ENCODE measurements at regions not wholly inside any gene's neighbourhood (a gene's known extent, or its start where the extent isn't known, plus 50 kb on each side); places are given as distances from the start of the nearest gene placed in this dataset.

DNA sequence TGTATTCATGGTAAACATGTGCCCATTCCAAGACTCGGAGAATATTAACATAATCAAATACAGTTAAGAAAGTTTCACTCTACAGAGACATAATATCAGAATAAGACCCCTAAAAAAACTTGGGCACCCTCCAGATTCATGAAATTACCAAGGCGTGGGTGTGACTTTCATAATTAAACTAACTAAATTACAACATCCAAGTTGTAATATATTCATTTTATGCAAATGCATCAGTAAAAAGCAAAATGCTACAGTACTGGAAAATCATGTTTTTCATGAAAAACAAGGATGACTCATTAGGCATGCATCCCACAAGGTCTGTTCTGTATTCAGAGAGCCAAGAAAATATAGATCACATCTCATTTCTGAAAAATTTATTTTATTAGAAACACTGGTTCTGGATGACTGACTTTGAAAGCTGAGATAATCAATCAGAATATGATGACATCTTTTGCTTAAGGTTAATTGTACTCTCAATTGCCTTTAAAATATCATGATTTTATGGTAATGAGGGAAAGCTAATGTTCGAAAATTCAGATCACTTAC is 248.8 kb upstream of the SMIM30 start:
- Histone ChIP-seq H3K27me3 (ENCODE audit: control insufficient read depth in 3 of 3, insufficient read depth in 3 of 3, low read length in 2 of 3) (no peaks in the 10 kb centered on the region), H3K4me1 (ENCODE audit: control insufficient read depth in 5 of 5, insufficient read depth in 5 of 5, low read length in 5 of 5) (no peaks in the 10 kb centered on the region), H3K9ac (ENCODE audit: insufficient read depth in 1 of 2, low read length in 2 of 2) (no peak overlapping the region), H3K36me3 (ENCODE audit: control insufficient read depth in 4 of 4, insufficient read depth in 4 of 4, low read length in 4 of 4) (no peaks in the 10 kb centered on the region), H3K4me3 (no peak overlapping the region), H3K27ac (ENCODE audit: low read depth in 1 of 2, low read length in 1 of 2) (no peak overlapping the region), H3K9me3 (ENCODE audit: control insufficient read depth in 4 of 4, insufficient read depth in 3 of 4, low read length in 3 of 4) (no peaks in the 10 kb centered on the region)
- DNase-seq: no peak
- ATAC-seq (ENCODE audit: insufficient read depth, low FRiP score): no peak
- WGBS, 2 donors: 58 to 72% methylated on average over 3 of the region's 3 CpGs
- TF ChIP-seq, protein P1, sequence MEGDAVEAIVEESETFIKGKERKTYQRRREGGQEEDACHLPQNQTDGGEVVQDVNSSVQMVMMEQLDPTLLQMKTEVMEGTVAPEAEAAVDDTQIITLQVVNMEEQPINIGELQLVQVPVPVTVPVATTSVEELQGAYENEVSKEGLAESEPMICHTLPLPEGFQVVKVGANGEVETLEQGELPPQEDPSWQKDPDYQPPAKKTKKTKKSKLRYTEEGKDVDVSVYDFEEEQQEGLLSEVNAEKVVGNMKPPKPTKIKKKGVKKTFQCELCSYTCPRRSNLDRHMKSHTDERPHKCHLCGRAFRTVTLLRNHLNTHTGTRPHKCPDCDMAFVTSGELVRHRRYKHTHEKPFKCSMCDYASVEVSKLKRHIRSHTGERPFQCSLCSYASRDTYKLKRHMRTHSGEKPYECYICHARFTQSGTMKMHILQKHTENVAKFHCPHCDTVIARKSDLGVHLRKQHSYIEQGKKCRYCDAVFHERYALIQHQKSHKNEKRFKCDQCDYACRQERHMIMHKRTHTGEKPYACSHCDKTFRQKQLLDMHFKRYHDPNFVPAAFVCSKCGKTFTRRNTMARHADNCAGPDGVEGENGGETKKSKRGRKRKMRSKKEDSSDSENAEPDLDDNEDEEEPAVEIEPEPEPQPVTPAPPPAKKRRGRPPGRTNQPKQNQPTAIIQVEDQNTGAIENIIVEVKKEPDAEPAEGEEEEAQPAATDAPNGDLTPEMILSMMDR (IDR thresholded peaks at IDR 0.05; ENCODE audit: control extremely low read depth, extremely low read depth): no peak

DNA sequence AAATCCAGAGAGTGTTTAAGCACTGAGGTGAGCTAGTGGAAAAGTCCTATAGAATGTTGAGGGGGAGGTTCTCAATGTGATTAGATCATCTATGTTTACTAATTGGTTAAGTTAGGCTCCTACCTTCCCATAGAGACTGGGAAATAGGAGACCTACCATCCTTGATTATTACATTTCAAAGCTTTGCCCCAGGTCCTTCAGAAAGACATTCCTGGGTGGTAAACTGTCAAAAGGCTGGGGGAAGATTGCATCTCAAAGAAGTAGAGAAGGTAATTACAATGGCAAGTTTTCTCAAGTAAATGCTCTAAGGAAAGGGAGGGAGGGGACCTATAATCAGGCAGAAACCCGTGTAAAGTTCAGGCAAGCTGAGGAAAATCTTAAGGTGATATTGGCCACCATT is 247.8 kb upstream of the SMIM30 start:
- no peaks in the 10 kb centered on the region for H3K36me3 ChIP-seq (ENCODE audit: control insufficient read depth in 4 of 4, insufficient read depth in 4 of 4, low read length in 4 of 4)
- H3K27ac ChIP-seq (ENCODE audit: low read depth in 1 of 2, low read length in 1 of 2): no peak overlapping the region
- H3K9ac ChIP-seq (ENCODE audit: insufficient read depth in 1 of 2, low read length in 2 of 2): no peak overlapping the region
- no peak overlapping the region for H3K4me3 ChIP-seq
- DNase-seq (no peak), ATAC-seq (ENCODE audit: insufficient read depth, low FRiP score) (no peak)
- no peaks in the 10 kb centered on the region for H3K27me3 ChIP-seq (ENCODE audit: control insufficient read depth in 3 of 3, insufficient read depth in 3 of 3, low read length in 2 of 3)
- H3K9me3 ChIP-seq (ENCODE audit: control insufficient read depth in 4 of 4, insufficient read depth in 3 of 4, low read length in 3 of 4): no peaks in the 10 kb centered on the region
- no peaks in the 10 kb centered on the region for H3K4me1 ChIP-seq (ENCODE audit: control insufficient read depth in 5 of 5, insufficient read depth in 5 of 5, low read length in 5 of 5)
- TF ChIP-seq, protein P1 (IDR thresholded peaks at IDR 0.05; ENCODE audit: control extremely low read depth, extremely low read depth): no peak
- WGBS, 2 donors: 6 to 22% methylated on average over 1 of the region's 1 CpG

DNA sequence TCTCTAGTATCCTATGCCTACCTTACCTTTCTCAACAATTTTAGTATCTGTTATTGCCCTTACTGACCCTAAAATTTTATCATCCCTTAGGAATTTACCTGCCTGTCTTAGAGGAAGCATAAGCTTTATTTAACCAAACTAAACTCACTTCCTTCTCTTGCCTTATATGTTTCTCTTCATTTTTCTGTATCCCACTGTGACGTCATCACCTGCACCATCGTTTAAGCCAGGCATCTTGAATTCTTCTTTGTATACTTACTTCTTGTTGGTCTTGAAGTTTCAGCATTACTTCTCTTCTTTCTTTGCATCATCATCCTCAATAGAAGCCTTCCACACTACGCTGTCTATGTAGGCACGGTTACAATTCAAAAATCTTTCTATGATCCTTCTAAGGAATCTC is 231.0 kb upstream of the SMIM30 start:
- H3K27ac ChIP-seq (ENCODE audit: low read depth in 1 of 2, low read length in 1 of 2): no peak overlapping the region
- H3K4me1 ChIP-seq (ENCODE audit: control insufficient read depth in 5 of 5, insufficient read depth in 5 of 5, low read length in 5 of 5): no peaks in the 10 kb centered on the region
- TF ChIP-seq, protein P1 (IDR thresholded peaks at IDR 0.05; ENCODE audit: control extremely low read depth, extremely low read depth): no peak
- H3K27me3 ChIP-seq (ENCODE audit: control insufficient read depth in 3 of 3, insufficient read depth in 3 of 3, low read length in 2 of 3): no peaks in the 10 kb centered on the region
- H3K9ac ChIP-seq (ENCODE audit: insufficient read depth in 1 of 2, low read length in 2 of 2): no peak overlapping the region
- DNase-seq: no peak
- H3K4me3 ChIP-seq: no peak overlapping the region
- WGBS, 2 donors: 85 to 87% methylated on average over 4 of the region's 4 CpGs
- no peaks in the 10 kb centered on the region for H3K36me3 ChIP-seq (ENCODE audit: control insufficient read depth in 4 of 4, insufficient read depth in 4 of 4, low read length in 4 of 4)
- no peak for ATAC-seq (ENCODE audit: insufficient read depth, low FRiP score)
- H3K9me3 ChIP-seq (ENCODE audit: control insufficient read depth in 4 of 4, insufficient read depth in 3 of 4, low read length in 3 of 4): no peaks in the 10 kb centered on the region

DNA sequence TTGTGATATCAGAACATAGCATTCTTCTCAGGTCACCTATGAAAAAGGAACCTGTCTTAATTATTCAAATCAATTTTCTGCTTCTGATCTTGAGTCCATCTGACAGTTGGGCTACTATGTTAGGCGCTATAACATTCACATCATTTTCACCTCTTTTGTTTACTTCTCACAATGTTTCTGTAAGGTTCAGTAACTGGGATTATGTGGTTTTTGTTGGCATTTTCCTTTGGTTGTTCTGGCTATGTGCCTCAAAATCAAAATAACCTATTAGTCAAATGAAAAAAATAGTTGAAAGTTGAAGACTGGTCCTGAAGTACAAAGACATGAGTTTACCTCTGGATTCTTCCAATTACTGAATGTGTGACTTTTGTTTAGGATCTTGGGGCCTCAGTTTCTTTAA is 221.3 kb upstream of the SMIM30 start:
- no peaks in the 10 kb centered on the region for H3K27me3 ChIP-seq (ENCODE audit: control insufficient read depth in 3 of 3, insufficient read depth in 3 of 3, low read length in 2 of 3)
- TF ChIP-seq, protein P1 (IDR thresholded peaks at IDR 0.05; ENCODE audit: control extremely low read depth, extremely low read depth): no peak
- no peak overlapping the region for H3K27ac ChIP-seq (ENCODE audit: low read depth in 1 of 2, low read length in 1 of 2)
- no peaks in the 10 kb centered on the region for H3K4me1 ChIP-seq (ENCODE audit: control insufficient read depth in 5 of 5, insufficient read depth in 5 of 5, low read length in 5 of 5)
- ATAC-seq (ENCODE audit: insufficient read depth, low FRiP score): no peak
- H3K36me3 ChIP-seq (ENCODE audit: control insufficient read depth in 4 of 4, insufficient read depth in 4 of 4, low read length in 4 of 4): no peaks in the 10 kb centered on the region
- no peak overlapping the region for H3K9ac ChIP-seq (ENCODE audit: insufficient read depth in 1 of 2, low read length in 2 of 2)
- no peak overlapping the region for H3K4me3 ChIP-seq
- no peak for DNase-seq
- H3K9me3 ChIP-seq (ENCODE audit: control insufficient read depth in 4 of 4, insufficient read depth in 3 of 4, low read length in 3 of 4): peaks cover 0 to 4% (median 0%) of the 10 kb centered on the region in 4 donors
- 84 to 85% methylated on average over 1 of the region's 1 CpG for WGBS, 2 donors
